ENCODE measurements at regions not wholly inside any gene's neighbourhood (a gene's known extent, or its start where the extent isn't known, plus 50 kb on each side); places are given as distances from the start of the nearest gene placed in this dataset.

GRCh38 chr3:86175593-86176444 is 815.1 kb downstream of the VGLL3 start:
- DNase-seq (ENCODE audit: low spot score) = no peak

- DNase-seq (ENCODE audit: low spot score) = no peak
Observed at GRCh38 chr3:86175051-86175536, 815.9 kb downstream of the VGLL3 start.

- no peak for DNase-seq (ENCODE audit: low spot score)
Observed at GRCh38 chr3:86173401-86173800, 817.5 kb downstream of the VGLL3 start.

- no peak for DNase-seq (ENCODE audit: low spot score)
Observed at GRCh38 chr3:86168512-86168911, 822.4 kb downstream of the VGLL3 start.

GRCh38 chr3:86162521-86162920 is 828.4 kb downstream of the VGLL3 start:
- no peak for DNase-seq (ENCODE audit: low spot score)

- DNase-seq (ENCODE audit: low spot score) = no peak
Observed at GRCh38 chr3:86161493-86161892, 829.5 kb downstream of the VGLL3 start.

- DNase-seq (ENCODE audit: low spot score) = no peak
Observed at GRCh38 chr3:86152620-86153019, 838.3 kb downstream of the VGLL3 start.

- no peak for DNase-seq (ENCODE audit: low spot score)
Observed at GRCh38 chr3:86149054-86149453, 841.9 kb downstream of the VGLL3 start.

- no peak for DNase-seq (ENCODE audit: low spot score)
Observed at GRCh38 chr3:86147119-86147518, 843.8 kb downstream of the VGLL3 start.

GRCh38 chr3:86126552-86126951 is 864.4 kb downstream of the VGLL3 start:
- DNase-seq (ENCODE audit: low spot score) = no peak
